GM18505 (cell line): ENCODE measurements at regions not wholly inside any gene's neighbourhood (a gene's known extent, or its start where the extent isn't known, plus 50 kb on each side); places are given as distances from the start of the nearest gene placed in this dataset.

Source experiments
- ATAC-seq: cut with Tn5 transposase; IDR thresholded peaks from one replicate; pipeline ENCODE4 v1.9.1; 2021; ENCODE audit not compliant: unreplicated experiment
- POLR2A ChIP-seq: IDR thresholded peaks from 4 replicates; pipeline ENCODE4 v1.6.1; 2011; ENCODE audit warnings: borderline replicate concordance; ENCODE audit not compliant: insufficient read depth, insufficient read length; ENCODE audit errors: extremely low read depth

- no peak for TF ChIP-seq POLR2A
- ATAC-seq: peak; percentile 77
Observed at GRCh38 chr15:85296615-85297402, 83.6 kb upstream of the AKAP13 start.

GRCh38 chr15:85297537-85297936, 82.9 kb upstream of the AKAP13 start:
- TF ChIP-seq POLR2A: no peak
- ATAC-seq: no peak

GRCh38 chr15:85298366-85298765, 82.0 kb upstream of the AKAP13 start:
- ATAC-seq: no peak
- no peak for TF ChIP-seq POLR2A

- TF ChIP-seq POLR2A: no peak
Observed at GRCh38 chr15:85298941-85299340, 81.5 kb upstream of the AKAP13 start.

GRCh38 chr15:85302271-85302670, 78.1 kb upstream of the AKAP13 start:
- ATAC-seq: no peak

More at GRCh38 chr15:85298941-85299340, 81.5 kb upstream of the AKAP13 start:
- ATAC-seq: no peak

GRCh38 chr15:85305050-85305449, 75.4 kb upstream of the AKAP13 start:
- ATAC-seq: no peak

More at GRCh38 chr15:85302271-85302670, 78.1 kb upstream of the AKAP13 start:
- no peak for TF ChIP-seq POLR2A

GRCh38 chr15:85306946-85307686, 73.3 kb upstream of the AKAP13 start:
- TF ChIP-seq POLR2A: no peak
- ATAC-seq: no peak

More at GRCh38 chr15:85305050-85305449, 75.4 kb upstream of the AKAP13 start:
- no peak for TF ChIP-seq POLR2A

- no peak for TF ChIP-seq POLR2A
- no peak for ATAC-seq
Observed at GRCh38 chr15:85307687-85308045, 72.7 kb upstream of the AKAP13 start.

- no peak for TF ChIP-seq POLR2A
- ATAC-seq: no peak
Observed at GRCh38 chr15:85311647-85312046, 68.8 kb upstream of the AKAP13 start.

- peak; percentile 84 for ATAC-seq
- peak; percentile 22 for TF ChIP-seq POLR2A
Observed at GRCh38 chr15:85312486-85312885, 67.9 kb upstream of the AKAP13 start.

- no peak for TF ChIP-seq POLR2A
- peak; percentile 11 for ATAC-seq
Observed at GRCh38 chr15:85312929-85313331, 67.5 kb upstream of the AKAP13 start.

GRCh38 chr15:85313339-85313738, 67.1 kb upstream of the AKAP13 start:
- no peak for ATAC-seq
- TF ChIP-seq POLR2A: no peak

GRCh38 chr15:85314146-85314545, 66.3 kb upstream of the AKAP13 start:
- no peak for TF ChIP-seq POLR2A
- ATAC-seq: no peak

GRCh38 chr15:85314633-85315032, 65.8 kb upstream of the AKAP13 start:
- ATAC-seq: no peak

More at GRCh38 chr15:85314633-85315032, 65.8 kb upstream of the AKAP13 start:
- no peak for TF ChIP-seq POLR2A
